ENCODE measurements at regions not wholly inside any gene's neighbourhood (a gene's known extent, or its start where the extent isn't known, plus 50 kb on each side); places are given as distances from the start of the nearest gene placed in this dataset.
"Not testable (repeated sequence)": the region's sequence is repeated elsewhere in the genome, so short reads cannot be mapped to it uniquely, and the experiment has no call there.

DNA sequence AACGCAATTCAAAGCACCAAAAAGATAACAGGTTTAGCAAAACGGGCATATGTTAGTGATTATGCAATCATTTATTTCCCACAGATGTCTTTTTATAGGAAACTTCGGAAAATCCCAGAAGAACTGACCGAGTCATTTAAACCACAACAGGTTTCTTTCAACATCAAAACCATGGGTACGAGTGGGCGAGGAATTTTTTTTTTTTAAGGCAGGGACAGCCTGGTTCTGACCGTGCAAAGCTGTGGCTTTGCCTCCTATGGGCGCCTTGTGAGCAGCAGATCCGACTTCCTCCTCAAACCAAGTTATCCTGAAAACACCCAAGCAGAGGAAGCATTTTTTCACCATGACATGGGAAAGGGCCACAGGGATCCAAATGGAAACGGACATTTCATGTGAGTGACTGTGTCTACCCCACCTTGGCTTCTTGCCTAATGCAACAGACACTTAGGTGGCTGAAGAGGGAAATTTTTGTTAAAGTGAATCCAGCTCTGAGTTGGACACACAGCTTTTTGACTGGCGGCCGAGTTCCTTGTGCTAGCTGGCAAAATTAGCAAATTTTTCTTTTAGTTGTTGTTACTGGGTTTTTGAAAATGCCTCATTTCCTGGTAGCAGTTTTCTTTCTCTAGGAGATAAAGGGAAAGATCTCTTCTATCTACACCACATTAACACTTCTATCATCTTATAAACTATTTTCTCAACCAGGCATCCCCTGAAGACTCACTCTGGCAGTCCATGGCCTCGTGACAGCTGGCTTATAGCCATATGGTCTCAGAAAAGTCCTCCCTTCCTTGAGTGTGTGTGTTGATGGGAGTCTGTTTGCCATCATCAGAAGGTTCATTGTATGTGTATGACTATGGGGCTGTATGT, 487.4 kb upstream of the ZEB2 start:
- DNase-seq: no peak

DNA sequence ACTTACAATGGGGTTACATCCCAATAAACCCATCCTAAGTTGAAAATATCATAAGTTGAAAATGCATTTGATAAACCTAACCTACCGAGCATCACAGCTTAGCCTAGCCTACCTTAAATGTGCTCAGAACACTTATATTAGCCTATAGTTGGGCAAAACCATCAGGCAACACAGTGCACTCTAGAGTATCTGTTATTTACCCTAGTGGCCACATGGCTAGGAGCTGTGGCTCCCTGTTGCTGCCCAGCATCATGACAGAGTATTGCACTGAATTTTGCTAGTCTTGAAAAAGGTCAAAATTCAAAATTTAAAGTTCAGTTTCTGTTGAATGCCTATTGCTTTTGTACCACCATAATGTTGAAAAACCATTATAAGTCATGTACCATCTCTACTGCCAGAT, 482.7 kb upstream of the ZEB2 start:
- DNase-seq: no peak

- DNase-seq: no peak
These were observed 480.5 kb upstream of the ZEB2 start for GRCh38 chr2:145000376-145000775.

DNA sequence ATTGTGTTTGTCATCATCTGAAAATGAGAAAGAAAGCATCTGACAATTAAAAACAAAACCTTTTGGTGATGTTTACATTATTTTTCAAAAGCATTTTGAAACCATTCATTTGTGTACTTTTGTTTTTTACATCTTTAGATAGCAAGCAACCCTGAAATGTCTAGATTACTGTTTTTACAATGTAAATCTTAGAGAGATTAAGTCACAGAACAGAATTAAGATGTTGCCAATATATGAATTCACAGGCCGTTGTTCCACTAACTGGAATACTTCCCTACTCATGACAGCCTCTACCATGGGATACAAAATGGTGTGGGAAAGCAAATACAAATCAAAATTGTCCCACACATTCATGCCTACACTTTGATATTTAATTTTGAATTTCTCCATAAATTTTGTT, 480.0 kb upstream of the ZEB2 start:
- no peak for DNase-seq

- DNase-seq: no peak
These were observed 479.4 kb upstream of the ZEB2 start for GRCh38 chr2:144999071-144999875.

- no peak for DNase-seq
These were observed 478.5 kb upstream of the ZEB2 start for GRCh38 chr2:144998435-144998834.

- DNase-seq: no peak
These were observed 476.4 kb upstream of the ZEB2 start for GRCh38 chr2:144996225-144996795.

GRCh38 chr2:144995482-144995881, 475.6 kb upstream of the ZEB2 start:
- no peak for DNase-seq

GRCh38 chr2:144990661-144991060, 470.7 kb upstream of the ZEB2 start:
- DNase-seq: no peak

GRCh38 chr2:144989579-144990270, 469.8 kb upstream of the ZEB2 start:
- DNase-seq: no peak

GRCh38 chr2:144988591-144988990, 468.7 kb upstream of the ZEB2 start:
- DNase-seq: no peak

DNA sequence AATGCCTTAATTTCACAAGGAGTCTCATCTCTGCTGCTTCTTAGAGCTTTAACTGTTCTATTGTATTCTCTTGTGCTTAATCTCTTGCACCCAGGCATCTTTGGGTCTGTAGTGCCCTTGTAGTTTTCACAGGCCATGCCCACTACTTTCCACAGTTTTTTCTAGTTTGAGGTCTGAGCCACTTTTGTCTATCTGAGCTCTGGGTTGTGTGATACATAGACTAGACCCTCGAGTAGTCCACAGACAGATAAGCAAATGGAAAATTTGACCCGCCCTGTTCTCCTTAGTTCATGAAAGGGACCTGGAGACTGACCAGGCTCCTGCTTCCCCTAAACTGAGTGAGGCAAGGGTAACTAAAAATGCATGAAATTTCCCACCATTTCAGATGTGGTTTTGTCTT, 466.8 kb upstream of the ZEB2 start:
- no peak for DNase-seq

DNA sequence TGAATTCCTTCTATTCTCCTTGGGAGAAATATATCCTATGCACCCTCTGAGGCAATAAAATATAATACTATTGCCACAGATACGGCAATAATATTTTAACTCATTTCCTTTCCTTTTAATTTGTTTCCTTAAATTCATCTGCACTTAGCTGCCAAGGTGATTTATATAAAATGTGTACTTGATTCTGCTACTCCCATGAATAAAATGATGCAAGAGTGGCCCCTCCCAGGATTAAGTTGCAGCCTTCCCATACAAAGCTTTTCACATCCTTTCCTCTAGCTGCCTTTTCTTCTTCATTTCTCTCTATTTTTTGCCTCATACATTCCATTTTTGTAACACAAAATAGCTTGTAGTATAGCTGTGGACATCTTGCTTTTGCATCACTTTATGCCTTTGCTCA, 464.1 kb upstream of the ZEB2 start:
- DNase-seq: no peak

GRCh38 chr2:144983107-144983506, 463.2 kb upstream of the ZEB2 start:
- DNase-seq: no peak

DNA sequence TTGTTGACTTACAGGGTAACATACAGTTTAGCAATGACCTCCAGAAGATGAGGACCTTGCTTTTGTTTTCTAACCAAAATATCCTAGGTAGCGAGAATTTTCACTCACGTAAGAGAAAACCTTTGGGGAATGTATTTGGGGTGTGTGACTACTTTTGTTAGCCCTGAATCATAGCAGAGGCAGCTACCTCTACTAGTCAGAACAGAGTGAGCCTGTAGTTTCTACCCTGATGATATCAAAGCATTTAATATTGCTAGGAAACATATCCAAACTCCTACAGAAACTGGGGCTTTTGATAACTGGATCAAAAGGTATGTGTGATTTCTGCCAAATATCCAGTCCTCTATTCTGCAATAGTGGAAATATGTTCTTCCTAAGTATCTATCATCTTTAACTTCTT, 462.6 kb upstream of the ZEB2 start:
- no peak for DNase-seq

- DNase-seq: no peak
These were observed 456.0 kb upstream of the ZEB2 start for GRCh38 chr2:144975881-144976280.

DNA sequence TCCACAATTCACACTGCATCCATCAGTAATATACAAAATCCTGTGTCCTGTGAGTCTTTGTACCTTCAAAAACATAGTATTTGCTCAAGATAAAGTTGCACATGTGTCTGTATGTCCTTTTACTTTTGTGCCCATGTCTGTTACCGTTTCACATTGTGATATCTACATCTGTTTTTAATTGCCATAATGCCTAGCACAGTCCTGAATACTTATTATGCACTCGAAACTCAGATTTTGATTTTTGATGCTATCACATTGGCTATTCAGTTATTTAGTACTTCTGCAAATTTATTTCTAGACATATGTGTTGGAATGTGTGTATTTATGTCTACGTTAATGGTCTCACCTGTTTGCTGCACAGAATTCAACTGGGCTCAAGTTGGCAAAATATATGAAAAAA, 452.8 kb upstream of the ZEB2 start:
- no peak for DNase-seq

GRCh38 chr2:144971786-144972335, 451.9 kb upstream of the ZEB2 start:
- DNase-seq: no peak

DNA sequence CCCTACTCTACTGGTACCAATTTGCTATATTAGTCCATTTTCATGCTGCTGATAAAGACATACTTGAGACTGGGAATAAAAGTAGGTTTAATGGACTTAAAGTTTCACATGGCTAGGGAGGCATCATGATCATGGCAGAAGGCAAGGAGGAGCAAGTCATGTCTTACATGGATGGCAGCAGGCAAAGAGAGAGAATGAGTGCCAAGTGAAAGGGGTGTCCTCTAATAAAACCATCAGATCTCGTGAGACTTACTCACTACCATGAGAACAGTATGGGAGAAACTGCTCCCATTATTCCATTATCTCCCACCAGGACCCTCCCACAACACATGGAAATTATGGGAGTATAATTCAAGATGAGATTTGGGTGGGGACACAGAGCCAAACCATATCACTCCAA, 450.5 kb upstream of the ZEB2 start:
- DNase-seq: not testable (repeated sequence)

DNA sequence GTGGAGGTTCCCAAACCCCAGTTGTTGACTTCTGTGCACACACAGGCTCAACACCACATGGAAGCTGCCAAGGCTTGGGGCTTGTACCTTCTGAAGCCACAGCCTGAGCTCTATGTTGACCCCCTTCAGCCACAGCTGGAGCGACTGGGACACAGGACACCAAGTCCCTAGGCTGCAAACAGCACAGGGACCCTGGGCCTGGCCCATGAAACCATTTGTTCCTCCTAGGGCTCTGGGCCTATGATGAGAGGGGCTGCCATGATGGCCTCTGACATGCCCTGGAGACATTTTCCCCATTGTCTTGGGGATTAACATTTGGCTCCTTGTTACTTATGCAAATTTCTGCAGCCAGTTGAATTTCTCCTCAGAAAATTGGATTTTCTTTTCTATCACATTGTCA, 449.6 kb upstream of the ZEB2 start:
- not testable (repeated sequence) for DNase-seq

GRCh38 chr2:144967961-144968360, 448.0 kb upstream of the ZEB2 start:
- no peak for DNase-seq

GRCh38 chr2:144965172-144965571, 445.3 kb upstream of the ZEB2 start:
- DNase-seq: no peak

DNA sequence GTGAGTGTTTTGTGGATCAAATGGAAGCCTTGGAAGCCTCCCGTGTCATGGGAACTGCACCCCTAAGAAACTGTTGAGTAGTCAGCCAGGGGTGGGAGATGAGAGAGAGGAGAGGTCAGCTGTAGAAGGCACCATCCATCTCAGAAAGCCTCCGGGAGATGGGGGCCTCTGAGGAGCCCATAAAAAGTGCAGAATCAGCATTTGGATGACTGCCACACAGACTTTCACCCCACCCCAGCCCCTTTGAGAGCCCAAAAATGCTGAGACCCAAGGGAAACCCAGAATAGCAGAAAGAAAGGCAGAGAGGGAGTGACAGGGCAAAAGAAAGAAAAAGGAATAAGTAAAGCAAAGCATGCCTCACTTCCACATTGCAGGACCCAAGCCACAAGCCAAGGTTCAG, 443.1 kb upstream of the ZEB2 start:
- DNase-seq: no peak
